NOMO-1 treated with DMSO at 0.1 percent for 48 hours (cell line): ENCODE measurements at regions not wholly inside any gene's neighbourhood (a gene's known extent, or its start where the extent isn't known, plus 50 kb on each side); places are given as distances from the start of the nearest gene placed in this dataset.
A peak's percentile ranks its signal among the peaks of the same experiment; 100 is the strongest.
"Not testable (repeated sequence)": the region's sequence is repeated elsewhere in the genome, so short reads cannot be mapped to it uniquely, and the experiment has no call there.

Source experiments
- DNase-seq: peaks from one replicate; lab custom pipeline; 2025; ENCODE audit not compliant: unreplicated experiment; lab: John Stamatoyannopoulos, UW

GRCh38 chr4:64737026-64737853, 328.0 kb upstream of the TECRL start:
- DNase-seq, result no peak

GRCh38 chr4:64729561-64729960, 320.3 kb upstream of the TECRL start:
- DNase-seq, result no peak

DNA sequence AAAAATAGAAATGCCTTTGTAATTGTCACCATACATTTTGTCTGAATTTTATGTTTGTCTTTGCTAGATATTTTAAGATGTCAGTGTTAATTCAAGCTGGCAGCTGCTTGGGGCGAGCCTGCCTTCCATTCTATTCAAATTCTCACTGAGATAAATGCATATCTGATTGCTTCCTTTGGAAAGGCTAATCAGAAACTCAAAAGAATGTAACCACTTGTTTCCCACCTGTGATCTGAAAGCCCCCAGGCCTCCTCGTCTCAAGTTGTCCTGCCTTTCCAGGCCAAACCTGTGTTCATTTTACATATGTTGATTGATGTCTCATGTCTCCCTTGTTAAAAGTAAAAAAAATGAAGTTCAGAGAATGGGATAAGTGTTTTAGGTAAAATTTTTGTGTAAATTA, 318.7 kb upstream of the TECRL start:
- DNase-seq, result no peak

- DNase-seq, result not testable (repeated sequence)
Measured at GRCh38 chr4:64727391-64727790, 318.1 kb upstream of the TECRL start.

DNA sequence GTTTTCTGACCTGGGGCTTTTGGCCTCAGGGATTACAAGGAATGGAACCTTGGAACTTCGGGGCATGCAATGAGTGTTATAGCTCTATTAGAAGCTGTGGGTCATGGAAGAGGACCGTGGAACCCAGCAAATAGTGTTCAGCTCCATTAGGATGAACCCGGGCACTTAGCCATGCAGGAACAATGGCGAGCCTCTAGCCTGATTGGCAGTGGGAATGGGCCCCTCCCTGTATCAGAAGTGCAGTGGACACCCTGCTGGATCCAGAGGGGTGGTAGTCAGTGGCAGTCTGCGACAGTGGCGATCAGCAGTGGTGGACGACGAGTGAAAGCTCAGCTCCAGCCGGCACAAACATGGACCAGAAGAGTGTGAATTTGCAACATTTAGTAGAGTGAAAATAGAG, 315.4 kb upstream of the TECRL start:
- DNase-seq, result no peak

DNA sequence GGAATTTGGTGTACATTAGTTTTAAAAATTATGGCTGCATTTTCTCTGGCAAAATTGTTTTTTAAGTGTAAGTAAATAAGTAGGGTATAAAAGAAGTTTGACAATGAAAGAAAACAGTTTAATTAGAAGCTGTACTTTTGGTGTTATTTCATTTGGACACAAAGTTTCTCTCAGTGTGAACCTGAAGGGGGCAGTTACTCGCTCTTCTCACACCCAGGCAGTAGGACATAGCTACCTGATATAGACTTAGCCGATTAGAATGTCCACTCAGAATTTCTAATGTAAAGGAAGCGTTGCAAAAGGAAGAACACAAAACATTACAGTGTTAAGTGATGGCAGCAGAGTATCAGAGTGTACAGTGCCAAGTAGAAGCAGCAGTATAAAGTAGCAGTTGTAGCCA, 311.9 kb upstream of the TECRL start:
- DNase-seq, result no peak

DNA sequence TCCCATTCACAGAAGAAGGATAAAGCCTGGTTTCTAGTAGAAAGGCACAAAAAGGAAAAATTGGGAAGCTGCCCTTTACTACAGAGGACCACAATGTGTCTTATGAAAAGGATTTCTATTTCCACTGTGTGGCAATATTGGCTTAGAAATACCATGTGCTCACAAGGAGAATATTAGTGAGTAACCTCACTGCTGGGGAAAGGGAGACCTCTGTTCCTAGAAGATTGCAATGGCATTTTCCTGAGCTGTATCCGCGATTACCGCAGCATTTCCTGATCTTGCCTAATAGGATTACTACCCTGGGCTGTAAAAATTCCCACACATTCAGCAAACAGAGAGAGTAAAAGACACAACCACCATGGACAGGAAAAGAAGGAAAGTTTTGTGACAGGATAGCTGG, 308.8 kb upstream of the TECRL start:
- DNase-seq, result no peak

GRCh38 chr4:64715741-64716140, 306.5 kb upstream of the TECRL start:
- no peak for DNase-seq

- peak; percentile 19 for DNase-seq
Measured at GRCh38 chr4:64713256-64713840, 304.1 kb upstream of the TECRL start.

DNA sequence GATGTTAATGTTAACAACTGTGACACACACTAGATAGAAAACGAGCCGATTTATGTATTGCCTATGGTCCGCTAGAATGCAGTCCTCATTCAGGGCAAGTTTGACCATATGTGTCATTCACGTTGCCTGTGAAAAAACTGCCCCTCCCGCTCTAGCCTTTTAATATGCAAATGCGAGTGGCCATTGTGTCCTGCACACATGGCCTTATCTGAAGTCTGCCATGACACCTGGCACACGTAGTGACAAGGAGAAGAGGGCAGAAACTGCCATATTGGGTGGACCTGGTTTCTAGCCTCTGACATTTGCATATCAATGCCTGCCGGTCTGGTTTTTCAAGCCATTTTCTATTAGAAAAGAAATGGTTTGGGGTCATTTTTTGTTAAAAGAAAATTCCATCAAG, 303.3 kb upstream of the TECRL start:
- DNase-seq, result no peak

- DNase-seq, result no peak
Measured at GRCh38 chr4:64705989-64706388, 296.7 kb upstream of the TECRL start.

GRCh38 chr4:64698171-64698570, 288.9 kb upstream of the TECRL start:
- DNase-seq, result no peak

DNA sequence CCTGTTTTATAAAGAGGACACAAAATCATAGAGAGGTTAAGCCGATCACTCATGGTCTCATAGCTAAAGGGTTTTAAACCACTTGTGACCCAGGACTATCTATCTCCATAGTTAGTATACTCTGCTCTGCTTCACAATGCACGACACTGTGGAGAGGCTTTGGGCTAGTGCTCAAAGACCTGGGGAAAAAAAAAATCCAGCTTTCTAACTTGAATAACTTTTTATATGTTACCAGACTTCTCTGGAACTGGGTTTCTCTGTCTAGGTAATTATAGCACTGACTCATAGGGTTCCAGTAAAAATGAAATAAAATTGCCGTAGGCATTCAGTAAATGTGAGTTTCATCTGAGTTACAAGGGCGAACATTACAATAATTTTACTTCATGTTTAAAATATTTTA, 273.7 kb upstream of the TECRL start:
- no peak for DNase-seq

GRCh38 chr4:64682481-64682880, 273.2 kb upstream of the TECRL start:
- DNase-seq, result no peak

GRCh38 chr4:64673121-64673520, 263.9 kb upstream of the TECRL start:
- DNase-seq, result not testable (repeated sequence)

DNA sequence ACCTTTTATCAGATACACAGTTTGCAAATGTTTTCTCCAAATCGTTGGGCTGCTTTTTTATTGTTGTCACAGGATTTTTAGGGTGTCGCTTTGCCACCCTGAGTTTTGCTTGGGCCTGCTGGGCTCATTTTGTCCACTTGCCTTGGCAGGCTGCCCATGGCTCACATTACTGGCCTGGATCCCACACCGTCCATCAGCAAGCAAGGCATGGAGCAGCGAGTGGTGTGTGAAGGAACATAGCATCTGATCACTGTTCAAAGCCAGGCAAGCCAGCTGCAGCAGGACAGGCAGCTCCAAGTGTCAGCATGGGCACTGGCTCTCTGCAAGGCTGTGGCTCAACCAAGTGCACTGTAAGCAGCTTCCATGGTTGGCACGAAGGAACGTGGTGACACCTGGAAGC, 261.4 kb upstream of the TECRL start:
- no peak for DNase-seq

DNA sequence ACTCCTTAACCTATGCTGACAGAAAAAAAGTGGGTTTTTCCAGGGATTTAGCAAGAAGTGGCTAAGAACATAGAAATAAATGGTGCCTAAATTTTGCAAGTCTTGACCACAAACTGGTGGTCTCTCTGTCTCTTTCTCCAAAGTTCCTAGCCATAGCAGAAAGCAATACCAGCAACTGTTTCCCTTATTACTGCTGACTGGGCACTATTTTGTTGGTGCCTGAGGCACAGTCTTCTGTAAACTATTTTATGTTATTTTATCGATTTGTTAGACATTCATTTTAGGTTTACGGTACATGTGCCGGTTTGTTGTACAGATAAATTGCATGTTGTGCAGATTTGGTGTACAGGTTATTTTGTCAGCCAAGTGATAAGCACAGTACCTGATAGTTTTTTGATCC, 234.6 kb upstream of the TECRL start:
- no peak for DNase-seq

DNA sequence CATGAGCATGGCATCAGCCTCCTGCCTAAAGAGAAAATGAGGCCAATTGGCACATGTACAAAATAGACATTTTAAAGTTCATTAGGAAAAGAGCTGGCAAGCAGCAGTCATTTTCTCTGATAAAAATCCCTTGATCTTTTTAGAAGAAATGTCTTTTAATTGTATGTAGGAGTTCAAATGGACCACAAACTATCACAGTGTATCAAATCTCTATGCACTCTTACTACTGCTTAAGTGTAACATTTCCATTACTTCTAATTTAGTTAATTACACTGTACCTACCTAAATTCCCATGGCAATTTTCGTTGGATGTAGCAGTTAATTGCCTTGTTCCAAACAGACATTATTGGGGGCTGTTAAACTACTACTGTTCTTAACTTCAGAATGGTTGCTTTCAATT, 233.7 kb upstream of the TECRL start:
- no peak for DNase-seq

- DNase-seq, result not testable (repeated sequence)
Measured at GRCh38 chr4:64640402-64640801, 231.2 kb upstream of the TECRL start.

- DNase-seq, result no peak
Measured at GRCh38 chr4:64625438-64625837, 216.2 kb upstream of the TECRL start.

DNA sequence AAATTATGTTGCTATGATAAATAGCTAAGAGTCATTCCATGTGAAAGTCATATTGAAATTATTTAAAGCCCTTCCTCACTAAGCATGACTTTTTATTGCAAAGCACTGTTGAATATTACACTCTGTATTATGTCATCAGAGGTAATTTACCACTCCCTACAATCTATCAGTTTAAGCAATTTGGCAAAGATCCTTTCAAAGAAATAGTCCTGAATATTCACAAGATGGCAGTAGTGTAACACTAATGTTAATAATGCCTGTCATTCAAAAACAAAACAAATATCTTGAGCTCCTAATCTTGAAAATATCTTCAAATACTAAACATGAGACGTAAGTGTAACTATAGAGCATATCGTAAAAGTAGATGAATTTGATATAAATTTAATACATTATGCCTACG, 208.6 kb upstream of the TECRL start:
- DNase-seq, result no peak

- DNase-seq, result no peak
Measured at GRCh38 chr4:64614276-64614675, 205.0 kb upstream of the TECRL start.

DNA sequence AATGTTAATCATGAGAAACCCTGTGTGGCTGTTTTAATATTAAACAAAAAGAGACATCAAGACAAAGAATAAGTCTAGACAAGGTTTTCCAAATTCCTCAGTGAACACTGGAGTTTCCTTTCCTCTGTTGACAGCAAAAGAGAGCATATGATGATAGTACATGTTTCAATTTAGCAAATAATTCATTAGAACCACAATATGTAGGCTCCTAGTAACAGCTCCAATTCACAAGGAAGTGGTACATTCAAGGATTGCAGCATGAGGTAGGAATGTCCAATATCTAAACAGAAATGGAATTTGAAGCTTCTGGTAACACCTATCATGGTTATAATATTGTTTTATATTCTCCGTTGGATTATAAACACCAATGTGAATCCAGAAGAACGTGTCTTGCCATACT, 203.8 kb upstream of the TECRL start:
- no peak for DNase-seq
